Medulla oblongata (tissue), 1 donor: ENCODE measurements at regions not wholly inside any gene's neighbourhood (a gene's known extent, or its start where the extent isn't known, plus 50 kb on each side); places are given as distances from the start of the nearest gene placed in this dataset.

Experiments
- DNase-seq: peaks from one replicate; pipeline ENCODE4 v3.0.0-alpha.2; 2015; ENCODE audit errors: extremely low spot score

GRCh38 chr20:58565461-58566175 is 50.4 kb upstream of the APCDD1L start:
- DNase-seq, result no peak
